Ascending aorta (tissue), 2 donors: ENCODE measurements at regions not wholly inside any gene's neighbourhood (a gene's known extent, or its start where the extent isn't known, plus 50 kb on each side); places are given as distances from the start of the nearest gene placed in this dataset.

Source experiments
- DNase-seq, 2 donors: peaks; one replicate each; pipeline ENCODE4 v3.0.0-alpha.2; 2019; ENCODE audit warnings: low spot score in 2 of 2
- H3K27ac ChIP-seq, 2 donors: fragments of 200-600 bp; sonication (generic); one replicate each; pipeline ENCODE4 v1.5.1; 2016 to 2017; ENCODE audit warnings: mild to moderate bottlenecking in 1 of 2
- H3K27me3 ChIP-seq: fragments of 200-600 bp; sonication (generic); one replicate; pipeline ENCODE4 v1.5.1; 2017
- H3K36me3 ChIP-seq, 2 donors: fragments of 200-600 bp; sonication (generic); one replicate each; pipeline ENCODE4 v1.5.1; 2016
- H3K4me1 ChIP-seq, 2 donors: fragments of 200-600 bp; sonication (generic); one replicate each; pipeline ENCODE4 v1.5.1; 2016 to 2017; ENCODE audit warnings: mild to moderate bottlenecking in 1 of 2
- H3K4me3 ChIP-seq, 2 donors: fragments of 200-600 bp; sonication (generic); one replicate each; pipeline ENCODE4 v1.5.1; 2016 to 2017; ENCODE audit warnings: mild to moderate bottlenecking in 1 of 2
- H3K9me3 ChIP-seq, 2 donors: fragments of 200-600 bp; sonication (generic); one replicate each; pipeline ENCODE4 v1.5.1; 2016
- intact Hi-C: fragments of 100-400 bp; cut with DNase I; formaldehyde crosslinking; loops from one replicate; pipeline ENCODE4 v1.15.1; 2023
- TF ChIP-seq, protein P1 (sequence below), 3 experiments: fragments of 200-600 bp in 2 of 3; fragments of 450-650 bp in 1 of 3; sonication (generic) in 2 of 3; IDR thresholded peaks; one replicate each; pipeline ENCODE4 v1.5.1; 2016 to 2019; ENCODE audit warnings: antibody characterized with exemption in 3 of 3, mild to moderate bottlenecking in 1 of 3, moderate library complexity in 1 of 3

DNA sequence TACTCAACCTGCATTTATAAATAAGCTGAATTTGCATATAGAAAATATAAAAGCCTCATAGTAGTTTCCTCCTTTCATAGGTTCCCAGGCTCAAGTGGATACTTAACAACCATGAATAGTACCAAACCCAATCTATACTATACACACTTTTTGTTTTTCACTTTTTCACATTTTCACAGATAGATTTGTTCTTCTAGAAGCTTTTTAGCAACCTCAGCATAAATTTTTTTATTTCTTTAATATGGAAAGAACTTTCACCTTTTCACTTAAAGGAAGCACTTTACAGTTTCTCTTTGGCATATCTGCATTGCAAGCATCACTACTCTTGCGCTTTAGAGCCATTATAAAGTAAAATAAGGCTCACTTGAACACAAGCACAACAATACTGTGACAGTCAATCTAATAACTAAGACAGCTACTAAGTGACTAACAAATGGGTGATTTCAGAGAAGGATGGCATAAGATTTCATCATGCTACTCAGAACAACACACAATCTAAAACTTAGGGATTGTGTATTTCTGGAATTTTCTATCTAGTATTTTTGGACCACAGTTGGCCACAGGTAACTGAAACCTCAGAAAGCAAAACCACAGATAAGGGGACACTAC is 1063.6 kb downstream of the FAM181B start:
- Histone ChIP-seq H3K4me3 (no peak overlapping the region), H3K4me1 (no peaks in the 10 kb centered on the region), H3K27me3 (no peaks in the 10 kb centered on the region), H3K9me3 (no peaks in the 10 kb centered on the region), H3K27ac (no peak overlapping the region), H3K36me3 (no peaks in the 10 kb centered on the region)
- TF ChIP-seq, protein P1, sequence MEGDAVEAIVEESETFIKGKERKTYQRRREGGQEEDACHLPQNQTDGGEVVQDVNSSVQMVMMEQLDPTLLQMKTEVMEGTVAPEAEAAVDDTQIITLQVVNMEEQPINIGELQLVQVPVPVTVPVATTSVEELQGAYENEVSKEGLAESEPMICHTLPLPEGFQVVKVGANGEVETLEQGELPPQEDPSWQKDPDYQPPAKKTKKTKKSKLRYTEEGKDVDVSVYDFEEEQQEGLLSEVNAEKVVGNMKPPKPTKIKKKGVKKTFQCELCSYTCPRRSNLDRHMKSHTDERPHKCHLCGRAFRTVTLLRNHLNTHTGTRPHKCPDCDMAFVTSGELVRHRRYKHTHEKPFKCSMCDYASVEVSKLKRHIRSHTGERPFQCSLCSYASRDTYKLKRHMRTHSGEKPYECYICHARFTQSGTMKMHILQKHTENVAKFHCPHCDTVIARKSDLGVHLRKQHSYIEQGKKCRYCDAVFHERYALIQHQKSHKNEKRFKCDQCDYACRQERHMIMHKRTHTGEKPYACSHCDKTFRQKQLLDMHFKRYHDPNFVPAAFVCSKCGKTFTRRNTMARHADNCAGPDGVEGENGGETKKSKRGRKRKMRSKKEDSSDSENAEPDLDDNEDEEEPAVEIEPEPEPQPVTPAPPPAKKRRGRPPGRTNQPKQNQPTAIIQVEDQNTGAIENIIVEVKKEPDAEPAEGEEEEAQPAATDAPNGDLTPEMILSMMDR (IDR thresholded peaks at IDR 0.05): no peak
- intact Hi-C loops: no loop called here
- DNase-seq: no peak

DNA sequence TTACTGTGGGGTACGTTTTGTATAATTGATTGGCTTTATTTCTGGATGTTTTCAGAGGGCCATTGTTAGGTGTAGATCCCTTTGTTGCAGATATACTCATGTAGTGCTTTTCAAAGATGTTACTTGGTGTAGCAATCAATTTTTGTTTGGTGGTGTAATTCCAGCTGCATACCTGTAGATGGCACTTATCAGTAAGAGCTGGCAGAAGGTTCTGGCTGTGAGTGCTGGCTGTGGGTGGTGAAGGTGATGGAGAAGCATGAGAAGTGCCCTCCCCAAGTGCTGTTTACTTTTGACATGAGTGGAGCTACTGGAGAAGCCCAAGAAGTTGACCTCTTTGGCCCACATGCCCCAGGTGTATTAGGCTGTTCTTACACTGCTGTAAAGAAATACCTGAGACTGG is 1074.9 kb downstream of the FAM181B start:
- Histone ChIP-seq H3K4me3 (no peak overlapping the region), H3K27me3 (no peaks in the 10 kb centered on the region), H3K4me1 (no peaks in the 10 kb centered on the region), H3K9me3 (peaks cover 0 to 18% of the 10 kb centered on the region in 2 donors), H3K36me3 (no peaks in the 10 kb centered on the region), H3K27ac (no peak overlapping the region)
- TF ChIP-seq, protein P1 (IDR thresholded peaks at IDR 0.05): no peak
- intact Hi-C loops: no loop called here
- no peak for DNase-seq

DNA sequence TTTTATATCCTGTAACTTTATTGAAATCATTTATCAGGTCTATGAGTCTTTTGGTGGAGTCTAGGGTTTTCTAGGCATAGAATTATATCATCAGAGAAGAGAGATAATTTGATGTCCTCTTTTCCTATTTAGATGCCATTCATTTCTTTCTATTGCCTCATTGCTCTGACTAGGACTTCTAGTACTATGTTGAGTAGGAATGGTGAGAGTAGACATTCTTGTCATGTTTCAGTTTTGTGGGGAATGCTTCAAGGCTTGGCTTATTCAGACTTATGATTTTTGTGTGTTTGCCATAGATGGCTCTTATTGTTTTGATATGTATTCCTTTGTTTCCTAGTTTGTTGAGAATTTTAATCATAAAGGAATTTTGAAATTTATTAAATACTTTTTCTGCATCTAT is 1078.3 kb downstream of the FAM181B start:
- DNase-seq: no peak
- intact Hi-C loops: no loop called here
- no peaks in the 10 kb centered on the region for H3K4me1 ChIP-seq
- no peaks in the 10 kb centered on the region for H3K36me3 ChIP-seq
- TF ChIP-seq, protein P1 (IDR thresholded peaks at IDR 0.05): no peak
- no peak overlapping the region for H3K4me3 ChIP-seq
- peaks cover 0 to 18% of the 10 kb centered on the region in 2 donors for H3K9me3 ChIP-seq
- peaks cover 3% of the 10 kb centered on the region for H3K27me3 ChIP-seq
- H3K27ac ChIP-seq: no peak overlapping the region

DNA sequence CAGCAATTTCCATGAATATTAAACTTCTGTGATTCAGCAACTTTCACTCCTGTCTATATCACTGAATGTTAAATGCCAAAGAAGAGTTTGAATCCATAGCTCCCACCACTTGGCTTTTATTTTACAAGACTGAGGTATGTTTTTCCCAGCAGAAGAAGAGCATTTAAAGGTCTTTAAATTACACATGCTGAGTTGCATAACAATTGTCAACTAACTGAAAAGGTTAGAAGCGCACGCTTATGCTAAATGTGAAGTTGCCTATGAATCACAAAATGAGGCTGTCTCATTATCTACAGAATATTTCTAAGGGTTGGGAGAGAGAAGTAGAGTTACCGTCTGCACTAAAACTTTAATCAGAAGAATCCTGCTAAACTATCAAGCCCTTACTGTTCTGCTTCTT is 1086.3 kb downstream of the FAM181B start:
- no peak for DNase-seq
- Histone ChIP-seq H3K27me3 (peaks cover 3% of the 10 kb centered on the region), H3K9me3 (no peaks in the 10 kb centered on the region), H3K4me3 (no peak overlapping the region), H3K36me3 (no peaks in the 10 kb centered on the region), H3K27ac (no peak overlapping the region), H3K4me1 (no peaks in the 10 kb centered on the region)
- intact Hi-C loops: loop anchor here (10.0 kb wide), 1 partner anchor 387 kb away; no protein-coding TSS in a partner anchor
- TF ChIP-seq, protein P1 (IDR thresholded peaks at IDR 0.05): no peak

DNA sequence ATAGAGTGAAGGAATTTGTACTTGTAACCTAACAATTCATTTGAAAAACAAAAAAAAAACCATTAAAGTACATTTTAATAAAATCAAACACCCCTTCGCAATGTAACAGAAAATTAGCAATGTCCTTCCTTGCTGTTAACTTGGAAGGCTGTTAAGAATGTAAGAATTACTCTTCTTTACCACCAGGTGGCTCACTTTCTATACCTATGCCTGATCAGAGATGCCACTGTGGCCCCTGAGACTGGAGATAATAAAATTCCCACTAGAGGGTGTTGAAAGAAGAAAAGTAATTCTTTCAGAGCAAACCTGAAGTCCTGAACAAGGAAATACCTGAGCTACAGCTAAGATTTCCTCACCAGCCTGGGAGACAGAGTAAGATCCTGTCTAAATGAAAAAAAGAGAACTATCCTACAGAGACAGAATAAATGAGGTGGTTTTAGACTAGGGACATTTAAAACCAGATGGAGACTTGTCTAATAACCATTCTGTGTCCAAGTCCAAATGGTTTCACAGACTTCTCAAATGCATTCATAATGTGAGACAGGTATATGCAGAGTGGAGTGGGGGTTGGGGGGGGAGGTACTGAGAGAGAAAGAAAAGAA is 1089.3 kb downstream of the FAM181B start:
- no peaks in the 10 kb centered on the region for H3K27me3 ChIP-seq
- intact Hi-C loops: loop anchor here (10.0 kb wide), 1 partner anchor 390 kb away; no protein-coding TSS in a partner anchor
- no peaks in the 10 kb centered on the region for H3K36me3 ChIP-seq
- H3K27ac ChIP-seq: no peak overlapping the region
- H3K4me3 ChIP-seq: no peak overlapping the region
- no peaks in the 10 kb centered on the region for H3K4me1 ChIP-seq
- no peak for DNase-seq
- TF ChIP-seq, protein P1 (IDR thresholded peaks at IDR 0.05): peak in 2 of 3 experiments; percentile 23 to 52
- no peaks in the 10 kb centered on the region for H3K9me3 ChIP-seq
